Activated T-cell treated with anti-CD3 and anti-CD28 coated beads, Interleukin-2, amount 50 U/mL, for 48 hours (primary cell): ENCODE measurements at regions not wholly inside any gene's neighbourhood (a gene's known extent, or its start where the extent isn't known, plus 50 kb on each side); places are given as distances from the start of the nearest gene placed in this dataset.
A peak's percentile ranks its signal among the peaks of the same experiment; 100 is the strongest.

Source experiments
- DNase-seq, 2 experiments: peaks; one replicate each; pipeline ENCODE4 v3.0.0-alpha.2; 2020

DNA sequence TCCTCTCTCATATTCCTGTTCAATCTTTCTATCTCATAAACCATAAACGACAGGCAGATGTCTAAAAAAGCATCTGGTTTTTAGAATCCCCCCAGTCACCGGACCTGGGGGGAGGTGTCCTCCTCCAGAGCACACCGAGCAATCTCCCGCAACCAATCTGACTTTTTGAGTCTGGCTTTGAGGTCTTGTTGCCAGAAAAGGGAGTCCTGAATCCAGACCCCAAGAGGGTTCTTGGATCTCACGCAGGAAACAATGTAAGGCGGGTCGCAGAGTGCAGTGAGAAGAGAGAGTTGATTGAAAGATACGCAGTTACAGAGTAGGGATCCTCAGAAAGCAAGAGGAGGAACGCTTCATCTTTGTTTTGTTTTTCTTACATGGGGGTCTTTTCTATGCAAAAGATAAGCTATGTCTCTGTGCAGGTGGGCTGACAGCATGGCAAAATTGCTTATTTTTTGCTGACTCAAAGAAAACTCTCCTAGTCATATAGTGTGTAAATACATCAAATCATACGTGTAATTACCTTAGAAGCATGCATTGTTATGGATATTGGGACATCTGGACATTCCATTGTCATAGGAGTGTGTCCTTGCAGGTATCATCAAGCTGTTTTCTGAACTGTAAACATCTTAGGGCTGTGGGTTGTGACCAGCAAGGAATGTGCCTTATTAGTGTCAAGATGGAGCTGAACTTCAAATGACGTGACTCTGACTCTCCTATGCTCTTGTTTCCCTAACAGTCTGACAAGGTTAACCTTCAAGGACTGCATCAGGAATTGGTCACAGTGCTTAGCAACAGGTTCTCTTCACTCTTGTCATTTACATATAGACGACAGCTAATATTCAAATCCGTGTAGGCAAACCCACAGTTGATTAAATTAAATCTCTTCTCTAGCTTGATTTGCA lies 159.3 kb upstream of the DAPK1 start:
- no peak for DNase-seq

- no peak for DNase-seq
These were observed 157.3 kb upstream of the DAPK1 start for GRCh38 chr9:87340391-87340790.

- no peak for DNase-seq
These were observed 154.9 kb upstream of the DAPK1 start for GRCh38 chr9:87342743-87343142.

GRCh38 chr9:87343816-87344430 lies 153.7 kb upstream of the DAPK1 start:
- DNase-seq: no peak

DNA sequence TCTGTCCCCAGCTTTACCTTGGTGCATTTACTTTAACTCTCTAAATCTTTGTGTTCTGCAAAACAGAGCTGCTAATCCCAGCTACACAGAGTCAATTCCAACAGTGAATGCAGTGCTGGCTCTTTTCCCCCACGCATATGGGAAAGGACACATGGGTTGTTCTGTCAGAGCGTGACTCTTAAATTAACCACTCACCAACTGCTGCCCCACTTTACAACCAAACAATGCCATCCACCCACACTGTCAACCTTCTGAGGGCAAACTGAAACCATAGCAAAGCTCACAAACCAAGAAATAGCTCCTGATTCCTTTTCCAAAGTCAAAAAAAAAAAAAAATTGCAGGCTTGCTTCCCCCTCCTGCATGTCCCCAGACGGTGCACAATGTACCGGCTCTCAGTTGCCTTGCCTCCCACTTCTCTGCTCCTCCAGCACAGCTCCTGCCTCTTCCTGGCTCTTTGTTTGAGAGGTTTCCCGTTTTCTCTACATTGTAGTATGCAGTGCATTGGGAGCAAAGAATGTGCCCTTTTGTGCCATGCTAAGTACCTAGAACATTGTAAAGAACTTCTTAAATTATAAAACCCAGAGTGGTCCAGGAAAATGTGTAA lies 151.5 kb upstream of the DAPK1 start:
- no peak for DNase-seq

- no peak for DNase-seq
These were observed 146.8 kb upstream of the DAPK1 start for GRCh38 chr9:87350915-87351314.

- DNase-seq: no peak
These were observed 144.4 kb upstream of the DAPK1 start for GRCh38 chr9:87353301-87353700.

DNA sequence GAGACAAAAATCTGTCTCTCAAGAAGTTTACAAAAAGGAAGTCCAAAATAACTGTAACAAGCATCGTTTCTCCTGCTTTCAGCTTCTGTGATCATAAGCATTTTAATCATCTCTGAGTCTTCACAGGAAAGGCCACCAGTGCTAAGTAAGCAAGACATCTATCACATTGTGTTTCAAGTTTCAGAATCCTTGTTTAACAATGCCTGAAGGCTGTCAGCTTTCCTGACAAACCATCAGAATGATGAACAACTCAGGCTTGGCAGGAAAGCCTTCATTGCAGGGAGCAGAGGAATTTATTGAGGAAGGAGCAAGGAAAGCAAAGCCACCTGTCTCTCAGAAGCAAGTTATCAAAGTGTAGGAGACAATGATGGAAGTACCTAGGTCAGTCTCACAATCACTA lies 143.5 kb upstream of the DAPK1 start:
- no peak for DNase-seq

DNA sequence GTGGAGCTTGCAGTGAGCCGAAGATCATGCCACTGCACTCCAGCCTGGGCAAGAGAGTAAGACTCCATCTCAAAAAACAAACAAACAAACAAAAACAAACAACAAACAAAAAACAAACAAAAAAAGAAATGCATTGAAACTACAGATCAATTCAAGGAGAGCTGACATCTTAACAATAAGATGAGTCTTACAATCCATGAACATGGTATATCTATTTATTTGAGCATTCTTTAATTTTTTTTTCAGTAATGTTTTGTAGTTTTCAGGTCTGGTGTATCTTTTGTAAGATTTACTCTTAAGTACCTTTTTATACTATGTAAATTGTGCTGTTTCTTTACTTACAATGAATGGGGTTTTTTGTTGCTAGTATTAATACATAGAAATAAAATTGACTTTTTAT lies 140.1 kb upstream of the DAPK1 start:
- DNase-seq: no peak

DNA sequence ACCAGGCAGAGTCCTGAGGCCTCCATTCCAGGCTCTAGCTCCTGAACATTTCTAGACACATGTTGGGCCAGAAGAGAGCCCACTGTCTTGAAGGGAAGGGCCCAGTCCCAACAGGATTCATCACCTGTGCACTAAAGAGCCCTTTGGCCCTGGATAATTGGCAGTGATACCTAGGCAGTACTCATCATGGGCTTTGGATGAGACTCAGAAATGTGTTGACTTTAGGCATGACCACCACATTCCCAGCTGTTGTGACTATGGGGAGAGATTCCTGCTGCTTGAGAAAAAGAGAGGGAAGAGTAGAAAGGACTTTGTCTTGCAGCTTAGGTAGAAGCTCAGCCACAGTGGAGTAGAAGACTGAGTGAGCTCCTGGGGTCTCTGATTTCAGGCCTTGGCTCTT lies 138.4 kb upstream of the DAPK1 start:
- DNase-seq: no peak

- no peak for DNase-seq
These were observed 137.6 kb upstream of the DAPK1 start for GRCh38 chr9:87359958-87360601.

DNA sequence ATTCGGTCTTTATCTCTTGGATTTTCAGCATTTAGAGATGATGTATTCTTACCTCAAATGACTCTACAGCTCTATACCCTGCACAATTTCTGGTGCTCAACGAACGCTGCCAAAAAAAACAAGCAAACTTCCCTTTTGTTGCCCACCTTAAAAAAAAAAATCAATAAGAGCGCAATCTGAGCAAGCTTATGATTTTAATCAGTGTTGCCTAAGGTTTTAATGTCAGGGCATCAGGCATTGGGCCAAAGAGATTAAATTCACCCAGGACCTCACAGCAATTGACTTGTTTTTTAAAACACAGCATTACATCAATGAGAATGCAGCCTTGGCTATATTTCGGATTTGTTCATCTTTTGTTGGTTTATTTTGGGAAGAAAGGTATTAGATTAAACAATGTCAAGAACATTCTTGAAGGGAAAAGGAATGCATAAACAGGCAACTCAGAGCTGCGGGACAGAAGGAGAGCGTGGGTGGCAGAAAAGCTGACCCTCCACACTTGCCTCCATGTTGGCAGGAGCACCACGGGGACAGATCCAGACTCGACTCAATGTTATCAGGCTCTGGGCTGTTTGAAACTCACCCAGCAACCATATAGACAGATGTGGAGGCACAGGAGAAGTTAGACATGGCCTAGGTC lies 127.5 kb upstream of the DAPK1 start:
- no peak for DNase-seq

DNA sequence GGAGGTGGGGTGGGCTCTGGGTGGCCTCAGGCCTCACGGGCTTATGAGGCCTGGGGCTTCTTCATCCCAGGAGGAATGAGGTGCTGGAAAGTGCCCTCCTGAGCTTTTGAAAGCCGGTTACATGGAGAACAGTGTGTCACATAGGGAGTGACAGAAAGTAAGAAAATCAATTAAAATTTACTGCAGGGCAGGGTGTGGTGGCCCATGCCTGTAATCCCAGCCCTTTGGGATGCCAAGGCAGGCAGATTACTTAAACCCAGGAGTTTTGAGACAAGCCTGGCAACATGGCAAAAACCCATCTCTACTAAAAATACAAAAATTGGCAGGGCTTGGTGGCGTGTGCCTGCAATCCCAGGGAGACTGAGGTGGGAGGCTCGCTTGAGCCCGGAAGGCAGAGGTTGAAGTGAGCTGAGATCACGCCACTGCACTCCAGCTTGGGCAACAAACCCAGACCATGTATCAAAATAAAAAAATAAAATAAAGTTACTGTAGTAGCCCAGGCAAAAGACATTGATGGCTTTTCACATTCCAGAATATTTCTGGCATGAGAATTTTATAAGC lies 125.8 kb upstream of the DAPK1 start:
- no peak for DNase-seq

GRCh38 chr9:87372356-87372851 lies 125.3 kb upstream of the DAPK1 start:
- DNase-seq: no peak

- DNase-seq: peak; percentile 62 to 64
These were observed 123.4 kb upstream of the DAPK1 start for GRCh38 chr9:87374023-87374919.

GRCh38 chr9:87375397-87376073 lies 122.1 kb upstream of the DAPK1 start:
- DNase-seq: no peak

DNA sequence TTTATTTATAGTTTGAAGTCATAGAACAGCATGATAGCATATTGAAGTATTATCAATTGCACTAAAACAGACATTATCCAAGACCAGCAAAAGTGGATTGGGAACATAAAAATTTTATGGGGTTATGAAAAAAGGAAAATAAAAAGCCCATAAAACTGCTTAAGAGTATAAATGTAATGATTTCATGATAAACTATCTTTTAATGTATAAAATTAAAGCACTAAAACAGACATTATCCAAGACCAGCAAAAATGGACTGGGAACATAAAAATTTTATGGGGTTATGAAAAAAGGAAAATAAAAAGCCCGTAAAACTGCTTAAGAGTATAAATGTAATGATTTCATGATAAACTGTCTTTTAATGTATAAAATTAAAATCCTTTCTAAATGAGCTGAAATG lies 119.0 kb upstream of the DAPK1 start:
- no peak for DNase-seq

DNA sequence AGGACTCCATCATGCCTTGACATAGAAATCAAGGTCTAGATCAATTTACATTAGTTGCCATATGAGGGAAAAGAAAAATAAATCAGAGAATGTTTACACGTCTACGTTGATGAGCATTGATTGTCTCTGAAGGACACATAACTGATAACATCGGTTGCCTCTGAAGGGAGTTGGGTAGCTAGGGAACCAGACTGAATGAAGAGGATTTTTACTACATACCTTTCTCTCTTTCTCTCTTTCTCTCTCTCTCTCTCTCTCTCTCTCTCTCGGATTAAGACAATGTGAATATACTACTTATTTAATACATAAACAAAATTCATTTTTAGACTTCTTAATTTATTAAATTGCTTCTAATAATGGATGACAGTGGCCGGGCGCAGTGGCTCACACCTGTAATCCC lies 118.4 kb upstream of the DAPK1 start:
- DNase-seq: no peak

DNA sequence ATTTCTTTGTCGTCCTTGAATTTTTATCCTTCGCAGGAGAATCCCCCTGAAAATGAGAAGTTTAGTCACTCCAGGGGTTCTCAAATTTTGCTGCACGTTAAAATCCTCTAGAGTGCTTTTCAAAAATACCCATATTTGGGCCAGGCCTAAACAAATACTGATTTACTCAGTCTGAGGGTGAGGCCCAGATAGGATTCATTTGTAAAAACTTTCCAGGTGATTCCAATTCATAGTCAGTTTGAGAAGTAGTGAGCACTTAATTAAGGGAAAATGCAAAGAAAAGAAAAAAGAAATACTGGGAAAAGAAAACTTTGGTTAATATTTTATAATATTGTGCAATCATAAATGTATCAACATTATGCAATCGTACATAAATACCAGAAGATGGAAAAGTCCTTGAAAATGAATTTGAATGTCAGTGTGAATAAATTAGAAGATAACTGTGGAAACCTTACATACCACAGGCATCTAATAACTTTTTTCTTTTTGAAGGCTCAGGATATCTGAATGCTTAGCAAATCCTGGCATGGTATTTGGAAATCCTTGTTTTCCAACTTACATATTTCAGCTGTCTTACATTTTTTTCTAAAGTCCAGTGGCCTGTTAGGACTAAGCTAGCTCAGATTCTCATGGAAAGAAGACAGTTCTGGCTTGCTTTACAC lies 116.5 kb upstream of the DAPK1 start:
- no peak for DNase-seq

DNA sequence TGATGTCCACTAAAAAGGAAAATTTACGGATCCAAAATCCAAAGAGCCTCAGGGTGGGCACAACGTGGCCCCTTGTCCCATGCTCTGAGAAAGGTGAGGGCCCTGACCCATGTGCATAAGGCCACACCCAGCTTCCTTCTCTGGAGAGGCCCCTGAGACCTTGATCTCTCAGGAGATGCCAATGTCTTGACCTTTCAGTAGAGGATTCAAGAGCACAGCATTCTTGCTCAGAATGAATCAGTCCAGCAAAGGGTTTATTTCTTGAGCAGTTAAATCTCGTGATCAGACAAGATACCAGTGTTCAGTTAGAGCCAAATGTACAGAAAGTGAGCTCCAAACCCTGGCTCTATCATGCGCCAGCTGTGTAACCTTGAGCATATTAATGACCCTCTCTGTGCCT lies 115.9 kb upstream of the DAPK1 start:
- no peak for DNase-seq
